Tibial nerve (tissue), 4 donors: ENCODE measurements at regions not wholly inside any gene's neighbourhood (a gene's known extent, or its start where the extent isn't known, plus 50 kb on each side); places are given as distances from the start of the nearest gene placed in this dataset.

Source experiments
- DNase-seq, 2 donors: peaks; one replicate each; pipeline ENCODE4 v3.0.0-alpha.2; 2019; ENCODE audit warnings: low spot score in 2 of 2
- H3K27ac ChIP-seq, 4 donors: fragments of 200-600 bp; sonication (generic) in 3 of 4; one replicate each; pipeline ENCODE4 v1.5.1; 2017 to 2019; ENCODE audit warnings: mild to moderate bottlenecking in 1 of 4
- H3K27me3 ChIP-seq, 2 donors: fragments of 200-600 bp; sonication (generic) in 1 of 2; one replicate each; pipeline versions ENCODE4 v1.5.1 to v1.6.0; 2017 to 2019
- H3K36me3 ChIP-seq, 3 donors: fragments of 200-600 bp; sonication (generic); one replicate each; pipeline ENCODE4 v1.5.1; 2018 to 2019
- H3K4me1 ChIP-seq, 4 donors: fragments of 200-600 bp; sonication (generic) in 3 of 4; one replicate each; pipeline ENCODE4 v1.5.1; 2017 to 2019
- H3K4me3 ChIP-seq, 4 donors: fragments of 200-600 bp; sonication (generic) in 3 of 4; one replicate each; pipeline ENCODE4 v1.5.1; 2017 to 2019; ENCODE audit warnings: mild to moderate bottlenecking in 1 of 4, moderate library complexity in 1 of 4
- H3K9me3 ChIP-seq, 4 donors: fragments of 200-600 bp; sonication (generic) in 3 of 4; one replicate each; pipeline ENCODE4 v1.5.1; 2017 to 2019
- CTCF ChIP-seq, 5 experiments: fragments of 200-600 bp in 3 of 5; fragments of 450-650 bp in 2 of 5; sonication (generic) in 3 of 5; IDR thresholded peaks; one replicate each; pipeline ENCODE4 v1.5.1; 2016 to 2019; ENCODE audit warnings: antibody characterized with exemption in 5 of 5, mild to moderate bottlenecking in 3 of 5, moderate library complexity in 2 of 5
- EP300 ChIP-seq, 2 donors: sonication (generic); formaldehyde crosslinking; IDR thresholded peaks; one replicate each; pipeline ENCODE4 v1.6.1; 2017; ENCODE audit warnings: antibody characterized with exemption in 2 of 2, mild to moderate bottlenecking in 1 of 2
- POLR2A ChIP-seq, 2 donors: fragments of 450-650 bp; IDR thresholded peaks; one replicate each; pipeline ENCODE4 v1.6.1; 2017; ENCODE audit warnings: antibody characterized with exemption in 2 of 2, mild to moderate bottlenecking in 2 of 2, moderate library complexity in 2 of 2
- WGBS, 2 donors: methylation state at CpG; one replicate each; pipeline ENCODE4 v1.1.5; 2018; 5-methylcytosine and 5-hydroxymethylcytosine counted together

GRCh38 chr6:53744321-53744720, 50.5 kb upstream of the LRRC1 start:
- no peak for DNase-seq
- Histone ChIP-seq H3K27ac (no peak overlapping the region), H3K9me3 (no peaks in the 10 kb centered on the region), H3K4me1 (no peaks in the 10 kb centered on the region), H3K27me3 (no peaks in the 10 kb centered on the region), H3K4me3 (no peak overlapping the region), H3K36me3 (no peaks in the 10 kb centered on the region)
- TF ChIP-seq EP300 (IDR thresholded peaks at IDR 0.05) (no peak), POLR2A (IDR thresholded peaks at IDR 0.05) (no peak), CTCF (IDR thresholded peaks at IDR 0.05) (no peak)
- WGBS, 2 donors: 90 to 91% methylated on average over 4 of the region's 4 CpGs

GRCh38 chr6:53741034-53741823, 53.6 kb upstream of the LRRC1 start:
- 72 to 77% methylated on average over 10 of the region's 10 CpGs for WGBS, 2 donors
- DNase-seq: no peak
- TF ChIP-seq EP300 (IDR thresholded peaks at IDR 0.05): no peak
- TF ChIP-seq POLR2A (IDR thresholded peaks at IDR 0.05): no peak
- TF ChIP-seq CTCF (IDR thresholded peaks at IDR 0.05): no peak

GRCh38 chr6:53737746-53738145, 57.1 kb upstream of the LRRC1 start:
- Histone ChIP-seq H3K27ac (no peak overlapping the region), H3K9me3 (no peaks in the 10 kb centered on the region), H3K4me1 (no peaks in the 10 kb centered on the region), H3K4me3 (no peak overlapping the region), H3K27me3 (no peaks in the 10 kb centered on the region), H3K36me3 (no peaks in the 10 kb centered on the region)
- TF ChIP-seq POLR2A (IDR thresholded peaks at IDR 0.05): no peak
- TF ChIP-seq EP300 (IDR thresholded peaks at IDR 0.05): no peak
- no peak for TF ChIP-seq CTCF (IDR thresholded peaks at IDR 0.05)
- no peak for DNase-seq
- 92 to 94% methylated on average over 3 of the region's 3 CpGs for WGBS, 2 donors

More at GRCh38 chr6:53741034-53741823, 53.6 kb upstream of the LRRC1 start:
- Histone ChIP-seq H3K4me1 (no peaks in the 10 kb centered on the region), H3K27me3 (no peaks in the 10 kb centered on the region), H3K36me3 (no peaks in the 10 kb centered on the region), H3K27ac (no peak overlapping the region), H3K9me3 (no peaks in the 10 kb centered on the region), H3K4me3 (no peak overlapping the region)

- Histone ChIP-seq H3K4me1 (no peaks in the 10 kb centered on the region), H3K27ac (no peak overlapping the region), H3K36me3 (no peaks in the 10 kb centered on the region), H3K9me3 (no peaks in the 10 kb centered on the region), H3K27me3 (no peaks in the 10 kb centered on the region), H3K4me3 (no peak overlapping the region)
- DNase-seq: no peak
- no peak for TF ChIP-seq CTCF (IDR thresholded peaks at IDR 0.05)
- TF ChIP-seq EP300 (IDR thresholded peaks at IDR 0.05): no peak
- no peak for TF ChIP-seq POLR2A (IDR thresholded peaks at IDR 0.05)
- WGBS, 2 donors: 74 to 85% methylated on average over 4 of the region's 4 CpGs
These were observed 58.9 kb upstream of the LRRC1 start for GRCh38 chr6:53735896-53736295.

GRCh38 chr6:53734473-53735299, 60.1 kb upstream of the LRRC1 start:
- H3K9me3 ChIP-seq: no peaks in the 10 kb centered on the region
- no peaks in the 10 kb centered on the region for H3K4me1 ChIP-seq
- TF ChIP-seq EP300 (IDR thresholded peaks at IDR 0.05): no peak
- TF ChIP-seq POLR2A (IDR thresholded peaks at IDR 0.05): no peak
- TF ChIP-seq CTCF (IDR thresholded peaks at IDR 0.05): no peak
- 70 to 77% methylated on average over 13 of the region's 13 CpGs for WGBS, 2 donors
- no peaks in the 10 kb centered on the region for H3K36me3 ChIP-seq
- no peak overlapping the region for H3K4me3 ChIP-seq
- H3K27ac ChIP-seq: no peak overlapping the region
- no peaks in the 10 kb centered on the region for H3K27me3 ChIP-seq
- no peak for DNase-seq
